GM12878 (cell line): ENCODE measurements at regions not wholly inside any gene's neighbourhood (a gene's known extent, or its start where the extent isn't known, plus 50 kb on each side); places are given as distances from the start of the nearest gene placed in this dataset.

Experiments used
- ATAC-seq: fragments of 200-7000 bp; cut with Tn5 transposase; 3 replicates; pipeline ENCODE4 v1.9.1; 2020; ENCODE audit warnings: mild to moderate bottlenecking, moderate library complexity
- BruUV-seq: library from RNA; stranded (reverse); fragments of 400-500 nt; replicated peaks from 2 replicates; lab custom pipeline; 2021; lab: Mats Ljungman, UMichigan
- CTCF ChIA-PET: fragments of 300-600 bp; sonication (Branson Sonifier 250); formaldehyde crosslinking; extraction: SDS; loops from one replicate; lab custom pipeline; 2021; ENCODE audit warnings: inconsistent platforms; lab: Yijun Ruan, JAX
- POLR2A ChIA-PET: fragments of 350-600 bp; formaldehyde crosslinking; extraction: SDS; loops from one replicate; lab custom pipeline; 2021; ENCODE audit warnings: inconsistent platforms; lab: Charles Lee
- RAD21 ChIA-PET: fragments of 300-600 bp; sonication (Branson Sonifier 250); formaldehyde crosslinking; loops from one replicate; lab custom pipeline; 2023; ENCODE audit warnings: antibody characterized with exemption; ENCODE audit not compliant: unreplicated experiment; lab: Charles Lee
- SMC1A ChIA-PET: fragments of 300-600 bp; sonication (Branson Sonifier 250); formaldehyde crosslinking; loops from one replicate; lab custom pipeline; 2023; ENCODE audit not compliant: unreplicated experiment, uncharacterized antibody; lab: Charles Lee
- DNase-seq: peaks from one replicate; pipeline ENCODE4 v3.0.0-alpha.2; 2011; ENCODE audit warnings: low read depth, low spot score
- FAIRE-seq: peaks from 3 replicates; lab custom pipeline; 2011; peaks lifted over from hg19 to GRCh38; lab: Jason Lieb, UNC
- H2AFZ ChIP-seq: 2 replicates; pipeline ENCODE4 v1.6.0; 2011; ENCODE audit warnings: low read depth, low read length, control low read depth; ENCODE audit not compliant: control insufficient read depth
- H3K27ac ChIP-seq: 2 replicates; pipeline ENCODE4 v1.5.1; 2011; ENCODE audit warnings: control low read depth; ENCODE audit not compliant: control insufficient read depth, insufficient read depth
- H3K27me3 ChIP-seq, 2 experiments: replicated peaks in 1 of 2; 2 replicates each; pipeline versions ENCODE4 v1.6.0 to v1.6.1; 2011; ENCODE audit warnings: low read length in 1 of 2; ENCODE audit not compliant: control insufficient read depth in 2 of 2, insufficient read depth in 2 of 2
- H3K36me3 ChIP-seq, 2 experiments: 2 replicates each; pipeline ENCODE4 v1.5.1; 2011; ENCODE audit warnings: low read length in 1 of 2; ENCODE audit not compliant: control insufficient read depth in 2 of 2, insufficient read depth in 2 of 2
- H3K4me1 ChIP-seq: 2 replicates; pipeline ENCODE4 v1.6.1; 2011; ENCODE audit warnings: mild to moderate bottlenecking, low read length, moderate library complexity, mixed read lengths; ENCODE audit not compliant: control insufficient read depth, insufficient read depth
- H3K4me2 ChIP-seq: 2 replicates; pipeline ENCODE4 v1.6.0; 2011; ENCODE audit warnings: control low read depth; ENCODE audit not compliant: control insufficient read depth, insufficient read depth
- H3K4me3 ChIP-seq: fragments of 200-600 bp; sonication (generic); 2 replicates; pipeline ENCODE4 v1.5.1; 2016
- H3K79me2 ChIP-seq: 2 replicates; pipeline ENCODE4 v1.6.0; 2011; ENCODE audit warnings: low read length; ENCODE audit not compliant: control insufficient read depth, insufficient read depth
- H3K9ac ChIP-seq: 2 replicates; pipeline ENCODE4 v1.8.0; 2011; ENCODE audit warnings: low read length, control low read depth, mixed read lengths; ENCODE audit not compliant: control insufficient read depth, insufficient read depth
- H3K9me3 ChIP-seq: replicated peaks from 3 replicates; pipeline ENCODE4 v1.5.1; 2011; ENCODE audit warnings: mild to moderate bottlenecking, low read length; ENCODE audit not compliant: control insufficient read depth, insufficient read depth
- H4K20me1 ChIP-seq: 2 replicates; pipeline ENCODE4 v1.6.0; 2011; ENCODE audit not compliant: control insufficient read depth, insufficient read depth
- CREM ChIP-seq: IDR thresholded peaks from 2 replicates; pipeline ENCODE4 v1.6.1; 2014; ENCODE audit warnings: antibody characterized with exemption, low read depth
- EP300 ChIP-seq, 2 experiments: fragments of 150-350 bp in 1 of 2; IDR thresholded peaks; 2 replicates each; pipeline ENCODE4 v1.6.1; 2011 to 2012; ENCODE audit warnings: low read depth in 2 of 2, low read length in 2 of 2, borderline replicate concordance in 1 of 2, improper control_type of control experiment in 1 of 2, inconsistent platforms in 1 of 2; ENCODE audit not compliant: control insufficient read depth in 1 of 2
- ESRRA ChIP-seq: IDR thresholded peaks from 2 replicates; pipeline ENCODE4 v1.6.1; 2012; ENCODE audit warnings: mild to moderate bottlenecking, low read length, improper control_type of control experiment
- FOXM1 ChIP-seq: IDR thresholded peaks from 2 replicates; pipeline ENCODE4 v1.6.1; 2012; ENCODE audit warnings: low read depth, mild to moderate bottlenecking, inconsistent platforms, low read length, moderate library complexity
- HDAC2 ChIP-seq: fragments of 200-600 bp; sonication (generic); IDR thresholded peaks from 2 replicates; pipeline ENCODE4 v1.6.1; 2017
- IKZF1 ChIP-seq: fragments of 450-650 bp; conservative IDR thresholded peaks from 2 replicates; pipeline ENCODE4 v1.6.1; 2017; ENCODE audit warnings: antibody characterized with exemption, mild to moderate bottlenecking
- IRF5 ChIP-seq: fragments of 450-650 bp; IDR thresholded peaks from 2 replicates; pipeline ENCODE4 v1.6.1; 2017; ENCODE audit warnings: borderline replicate concordance
- KAT2A ChIP-seq: conservative IDR thresholded peaks from 2 replicates; pipeline ENCODE4 v1.6.1; 2011; ENCODE audit warnings: low read depth, low read length; ENCODE audit not compliant: control insufficient read depth
- KDM1A ChIP-seq: fragments of 200-600 bp; sonication (generic); IDR thresholded peaks from 2 replicates; pipeline ENCODE4 v1.6.1; 2016; ENCODE audit warnings: borderline replicate concordance
- LARP7 ChIP-seq: fragments of 450-650 bp; IDR thresholded peaks from 2 replicates; pipeline ENCODE4 v1.6.1; 2017; ENCODE audit warnings: mild to moderate bottlenecking
- MEF2B ChIP-seq: fragments of 450-650 bp; IDR thresholded peaks from 2 replicates; pipeline ENCODE4 v1.6.1; 2018; ENCODE audit warnings: mild to moderate bottlenecking, moderate library complexity; ENCODE audit not compliant: partially characterized antibody, poor library complexity, severe bottlenecking
- NFXL1 ChIP-seq: fragments of 450-650 bp; IDR thresholded peaks from 2 replicates; pipeline ENCODE4 v1.6.1; 2017; ENCODE audit warnings: antibody characterized with exemption, mild to moderate bottlenecking, borderline replicate concordance
- SMAD5 ChIP-seq: IDR thresholded peaks from 2 replicates; pipeline ENCODE4 v1.6.1; 2016; ENCODE audit warnings: antibody characterized with exemption, low read depth
- YY1 ChIP-seq: IDR thresholded peaks from 2 replicates; pipeline ENCODE4 v1.6.1; 2011; ENCODE audit warnings: low read depth, mild to moderate bottlenecking, low read length
- ZBTB11 ChIP-seq: fragments of 450-650 bp; formaldehyde crosslinking; IDR thresholded peaks from 2 replicates; pipeline ENCODE4 v1.5.0; 2022; ENCODE audit warnings: mild to moderate bottlenecking, missing genetic modification characterization
- ZNF217 ChIP-seq: fragments of 450-650 bp; IDR thresholded peaks from 2 replicates; pipeline ENCODE4 v1.6.1; 2017; ENCODE audit warnings: antibody characterized with exemption, mild to moderate bottlenecking
- WGBS: methylation state at CpG from one replicate; pipeline ENCODE4 v1.1.6; 2016; ENCODE audit warnings: low lambda C conversion rate; ENCODE audit not compliant: insufficient replicate concordance, insufficient coverage; ENCODE audit errors: missing lambda C conversion rate; 5-methylcytosine and 5-hydroxymethylcytosine counted together
- in situ Hi-C: fragments of 300-500 bp; cut with MboI; formaldehyde crosslinking; loops from 9 replicates; pipeline ENCODE4 v1.14.3; 2018; ENCODE audit warnings: mixed read lengths
- intact Hi-C: fragments of 100-400 bp; cut with micrococcal nuclease; formaldehyde crosslinking; loops from one replicate; pipeline ENCODE4 v1.14.2; 2022; ENCODE audit not compliant: unreplicated experiment

- no peaks in the 10 kb centered on the region for H3K79me2 ChIP-seq
- no TSS peak for BruUV-seq
- TF ChIP-seq ESRRA (no peak), LARP7 (no peak), ZBTB11 (CRISPR knock-in tag) (no peak), YY1 (no peak), KAT2A (no peak), IKZF1 (no peak), EP300 (IDR thresholded peaks at IDR 0.05; ENCODE audit: borderline replicate concordance in 1 of 2, control insufficient read depth in 1 of 2, low read depth in 2 of 2, low read length in 2 of 2) (no peak), IRF5 (no peak), ZNF217 (no peak), MEF2B (no peak), NFXL1 (no peak), CREM (no peak), FOXM1 (no peak), KDM1A (no peak), HDAC2 (no peak), SMAD5 (no peak)
- H3K9me3 ChIP-seq: no peaks in the 10 kb centered on the region
- 0% methylated on average over 2 of the region's 2 CpGs for WGBS
- H4K20me1 ChIP-seq: no peaks in the 10 kb centered on the region
- ChIA-PET SMC1A (no interaction called here), POLR2A (no interaction called here), CTCF (no interaction called here), RAD21 (no interaction called here)
- no peak overlapping the region for H3K4me3 ChIP-seq
- no peaks in the 10 kb centered on the region for H3K4me1 ChIP-seq
- no peak overlapping the region for H2AFZ ChIP-seq
- no peak for ATAC-seq
- H3K36me3 ChIP-seq: no peaks in the 10 kb centered on the region
- H3K27ac ChIP-seq: no peak overlapping the region
- no peak for FAIRE-seq
- no peak overlapping the region for H3K4me2 ChIP-seq
- no peaks in the 10 kb centered on the region for H3K27me3 ChIP-seq
- in situ Hi-C loops (no loop called here), intact Hi-C loops (no loop called here)
- H3K9ac ChIP-seq: no peak overlapping the region
- DNase-seq: no peak
Observed at GRCh38 chr15:87487484-87487883, 769.1 kb downstream of the NTRK3 start.
